ENCODE measurements at regions not wholly inside any gene's neighbourhood (a gene's known extent, or its start where the extent isn't known, plus 50 kb on each side); places are given as distances from the start of the nearest gene placed in this dataset.

DNA sequence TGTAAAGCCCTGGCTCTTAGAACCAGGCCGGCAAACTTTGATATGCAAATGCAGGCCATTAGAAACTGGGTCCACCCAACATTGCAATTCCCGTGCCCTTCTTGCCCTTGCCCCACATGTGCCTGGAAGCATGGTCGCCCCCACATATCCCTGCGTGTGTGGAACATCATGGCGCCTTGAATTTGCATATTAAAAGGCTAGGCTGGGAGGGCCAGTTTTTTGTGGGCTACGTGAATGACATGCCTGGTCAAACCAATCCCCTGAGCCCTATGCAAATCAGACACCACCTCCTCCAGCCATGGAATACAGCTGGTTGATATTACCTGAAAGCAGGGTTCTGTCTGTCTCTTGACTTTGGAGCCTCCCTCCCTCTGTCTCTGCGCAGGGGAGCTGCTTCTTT lies 58.7 kb upstream of the ARHGEF26 start:
- TF ChIP-seq, protein P1, sequence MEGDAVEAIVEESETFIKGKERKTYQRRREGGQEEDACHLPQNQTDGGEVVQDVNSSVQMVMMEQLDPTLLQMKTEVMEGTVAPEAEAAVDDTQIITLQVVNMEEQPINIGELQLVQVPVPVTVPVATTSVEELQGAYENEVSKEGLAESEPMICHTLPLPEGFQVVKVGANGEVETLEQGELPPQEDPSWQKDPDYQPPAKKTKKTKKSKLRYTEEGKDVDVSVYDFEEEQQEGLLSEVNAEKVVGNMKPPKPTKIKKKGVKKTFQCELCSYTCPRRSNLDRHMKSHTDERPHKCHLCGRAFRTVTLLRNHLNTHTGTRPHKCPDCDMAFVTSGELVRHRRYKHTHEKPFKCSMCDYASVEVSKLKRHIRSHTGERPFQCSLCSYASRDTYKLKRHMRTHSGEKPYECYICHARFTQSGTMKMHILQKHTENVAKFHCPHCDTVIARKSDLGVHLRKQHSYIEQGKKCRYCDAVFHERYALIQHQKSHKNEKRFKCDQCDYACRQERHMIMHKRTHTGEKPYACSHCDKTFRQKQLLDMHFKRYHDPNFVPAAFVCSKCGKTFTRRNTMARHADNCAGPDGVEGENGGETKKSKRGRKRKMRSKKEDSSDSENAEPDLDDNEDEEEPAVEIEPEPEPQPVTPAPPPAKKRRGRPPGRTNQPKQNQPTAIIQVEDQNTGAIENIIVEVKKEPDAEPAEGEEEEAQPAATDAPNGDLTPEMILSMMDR (IDR thresholded peaks at IDR 0.05): no peak
- TF ChIP-seq POLR2A (IDR thresholded peaks at IDR 0.05): no peak
- no peak for TF ChIP-seq POLR2AphosphoS5 (IDR thresholded peaks at IDR 0.05)
- H3K4me3 ChIP-seq: no peak overlapping the region
- H3K36me3 ChIP-seq: no peaks in the 10 kb centered on the region
- DNase-seq (ENCODE audit: low spot score): no peak
- WGBS: 89% methylated on average over 7 of the region's 7 CpGs
- H3K27ac ChIP-seq: no peak overlapping the region
- H3K27me3 ChIP-seq (replicated peaks; ENCODE audit: insufficient read depth): no peaks in the 10 kb centered on the region
- no peaks in the 10 kb centered on the region for H3K4me1 ChIP-seq (replicated peaks)
- intact Hi-C loops (cut with DNase I): no loop called here
- no peaks in the 10 kb centered on the region for H3K9me3 ChIP-seq

DNA sequence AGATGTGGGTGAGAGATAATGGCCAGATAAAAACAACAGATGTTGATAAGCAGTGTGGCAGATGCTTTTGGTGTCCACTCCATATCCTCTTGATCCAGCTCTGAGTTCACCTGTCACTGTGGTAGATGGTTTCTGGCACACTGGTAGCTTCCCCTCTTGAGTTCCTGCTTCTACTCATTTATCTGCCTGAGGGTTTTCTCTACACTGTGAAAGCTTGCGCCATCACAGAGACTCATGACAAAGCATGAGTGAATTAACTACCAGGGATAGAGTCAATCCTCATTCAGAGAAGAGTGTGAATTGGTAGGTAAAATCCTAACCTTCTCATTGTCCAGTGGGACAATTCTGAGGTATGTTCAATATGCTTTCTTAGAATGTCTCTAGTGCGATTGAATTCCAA lies 50.0 kb upstream of the ARHGEF26 start:
- TF ChIP-seq POLR2AphosphoS5 (IDR thresholded peaks at IDR 0.05): no peak
- TF ChIP-seq POLR2A (IDR thresholded peaks at IDR 0.05): no peak
- TF ChIP-seq, protein P1 (IDR thresholded peaks at IDR 0.05): no peak
- no peaks in the 10 kb centered on the region for H3K9me3 ChIP-seq
- intact Hi-C loops (cut with DNase I): no loop called here
- no peak overlapping the region for H3K4me3 ChIP-seq
- no peak overlapping the region for H3K27ac ChIP-seq
- no peaks in the 10 kb centered on the region for H3K27me3 ChIP-seq (replicated peaks; ENCODE audit: insufficient read depth)
- no peaks in the 10 kb centered on the region for H3K36me3 ChIP-seq
- no peak for DNase-seq (ENCODE audit: low spot score)
- 93% methylated on average over 2 of the region's 2 CpGs for WGBS
- no peaks in the 10 kb centered on the region for H3K4me1 ChIP-seq (replicated peaks)

Small RNA genes in the stretch of these regions (small RNA-seq; reads per million reads assigned to genes)
- 0 reads per million in 2 donors for gene RF00019
- 0 reads per million in 2 donors for gene RF00096
- 0 reads per million in 2 donors for gene RNU6-901P
